T-helper 1 cell treated with Interleukin-12 subunit alpha and Interleukin-12 subunit beta and Interleukin-4 antibody, amounts not matched to agents 30 μg/mL and 1 μg/mL, for 36 hours (primary cell): ENCODE measurements at regions not wholly inside any gene's neighbourhood (a gene's known extent, or its start where the extent isn't known, plus 50 kb on each side); places are given as distances from the start of the nearest gene placed in this dataset.
"Not testable (repeated sequence)": the region's sequence is repeated elsewhere in the genome, so short reads cannot be mapped to it uniquely, and the experiment has no call there.

Experiments used
- H3K27ac Mint-ChIP-seq: one replicate; pipeline ENCODE4 v1.8.0; 2021; ENCODE audit warnings: mild to moderate bottlenecking, mixed read lengths
- H3K27me3 Mint-ChIP-seq: one replicate; pipeline ENCODE4 v1.8.0; 2021; ENCODE audit warnings: low read depth, mixed read lengths
- H3K36me3 Mint-ChIP-seq: one replicate; pipeline ENCODE4 v1.8.0; 2021; ENCODE audit warnings: low read depth, mixed read lengths
- H3K4me1 Mint-ChIP-seq: one replicate; pipeline ENCODE4 v1.8.0; 2021; ENCODE audit warnings: low read depth, mixed read lengths
- H3K4me3 Mint-ChIP-seq: one replicate; pipeline ENCODE4 v1.8.0; 2021; ENCODE audit warnings: mild to moderate bottlenecking, moderate library complexity, mixed read lengths
- H3K9me3 Mint-ChIP-seq: one replicate; pipeline ENCODE4 v1.8.0; 2021; ENCODE audit warnings: mixed read lengths

DNA sequence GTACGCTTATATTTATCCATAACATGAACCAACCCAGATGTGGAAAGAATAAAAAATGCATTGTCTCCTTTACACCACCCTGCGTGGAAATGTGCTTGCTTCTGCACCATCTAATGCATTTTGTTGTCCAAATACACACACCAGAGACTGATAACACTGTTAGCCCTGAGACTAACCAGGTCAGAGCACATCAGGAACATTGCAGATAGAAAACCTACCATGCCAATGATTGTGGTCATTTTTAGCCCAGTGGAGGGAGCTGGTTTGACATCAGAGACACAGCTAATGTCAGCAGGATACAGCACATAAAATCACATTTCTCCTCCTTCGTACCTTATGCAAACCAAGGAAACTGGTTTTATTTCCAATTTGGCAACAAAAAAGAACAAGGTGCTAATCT, 528.7 kb downstream of the DOK5 start:
- H3K9me3 Mint-ChIP-seq = no peaks in the 10 kb centered on the region
- H3K4me1 Mint-ChIP-seq = no peaks in the 10 kb centered on the region
- H3K27me3 Mint-ChIP-seq = no peaks in the 10 kb centered on the region
- H3K36me3 Mint-ChIP-seq = no peaks in the 10 kb centered on the region
- no peak overlapping the region for H3K4me3 Mint-ChIP-seq
- no peak overlapping the region for H3K27ac Mint-ChIP-seq

DNA sequence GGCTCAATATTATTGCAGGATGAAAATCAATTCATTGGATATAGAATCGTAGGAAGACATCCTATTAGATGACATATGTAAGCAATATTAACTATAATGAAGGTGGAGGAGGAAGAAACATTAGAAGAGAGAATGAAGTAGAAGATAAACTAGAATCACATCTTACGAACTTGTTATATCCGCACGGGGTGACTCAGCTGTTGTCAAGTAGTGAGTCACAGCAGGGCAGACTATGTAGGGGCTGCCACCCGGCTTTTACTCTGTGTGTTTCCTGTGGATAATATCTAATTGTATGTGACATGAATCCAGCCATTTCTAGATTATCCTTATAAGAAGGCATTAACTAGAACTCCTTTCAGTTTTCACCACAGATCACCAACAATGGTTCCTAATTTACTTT, 520.2 kb downstream of the DOK5 start:
- H3K9me3 Mint-ChIP-seq = peaks cover 7% of the 10 kb centered on the region
- H3K4me3 Mint-ChIP-seq = no peak overlapping the region
- no peak overlapping the region for H3K27ac Mint-ChIP-seq
- no peaks in the 10 kb centered on the region for H3K4me1 Mint-ChIP-seq
- no peaks in the 10 kb centered on the region for H3K36me3 Mint-ChIP-seq
- H3K27me3 Mint-ChIP-seq = no peaks in the 10 kb centered on the region

DNA sequence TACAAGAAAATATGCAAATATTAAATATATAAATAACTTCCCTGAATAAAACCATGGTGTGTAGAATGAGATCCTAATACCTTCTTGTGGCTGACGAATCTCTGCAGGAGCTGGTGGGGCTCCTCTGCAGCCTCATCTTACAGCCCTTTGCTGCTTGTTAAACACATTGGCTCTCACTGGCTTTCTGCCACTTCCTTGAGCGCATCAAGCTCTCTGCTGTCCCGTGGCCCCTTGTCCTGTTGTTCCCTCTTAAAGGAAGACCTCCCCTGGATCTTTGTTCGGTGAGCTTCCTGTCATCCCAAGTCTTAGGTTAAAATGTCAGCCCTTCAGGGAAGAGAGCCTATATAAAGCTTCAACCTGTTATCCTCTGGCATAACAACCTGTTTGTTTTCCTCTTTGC, 519.6 kb downstream of the DOK5 start:
- H3K27ac Mint-ChIP-seq = no peak overlapping the region
- no peaks in the 10 kb centered on the region for H3K27me3 Mint-ChIP-seq
- peaks cover 7% of the 10 kb centered on the region for H3K9me3 Mint-ChIP-seq
- no peaks in the 10 kb centered on the region for H3K36me3 Mint-ChIP-seq
- H3K4me3 Mint-ChIP-seq = no peak overlapping the region
- H3K4me1 Mint-ChIP-seq = no peaks in the 10 kb centered on the region

DNA sequence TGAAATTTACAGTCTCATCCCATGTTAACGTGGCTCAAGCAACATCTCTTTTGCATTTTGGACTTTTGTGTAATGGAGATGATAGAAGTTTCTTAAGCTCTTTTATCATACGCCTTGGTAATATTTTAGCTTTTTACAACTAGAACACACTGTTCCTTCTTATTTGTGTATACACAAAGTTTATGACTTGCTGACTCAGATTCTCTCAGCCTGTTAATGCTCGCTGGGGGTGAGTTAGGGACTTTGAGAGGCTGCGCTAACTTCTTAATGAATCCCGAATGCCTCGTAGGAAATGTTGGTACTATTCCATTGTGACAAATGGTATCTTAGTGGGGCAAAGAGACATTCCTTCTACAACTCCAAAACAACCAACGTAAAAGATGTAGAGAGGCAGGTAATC, 509.7 kb downstream of the DOK5 start:
- H3K9me3 Mint-ChIP-seq = no peaks in the 10 kb centered on the region
- H3K4me1 Mint-ChIP-seq = no peaks in the 10 kb centered on the region
- no peaks in the 10 kb centered on the region for H3K36me3 Mint-ChIP-seq
- H3K27me3 Mint-ChIP-seq = no peaks in the 10 kb centered on the region
- no peak overlapping the region for H3K27ac Mint-ChIP-seq
- no peak overlapping the region for H3K4me3 Mint-ChIP-seq

DNA sequence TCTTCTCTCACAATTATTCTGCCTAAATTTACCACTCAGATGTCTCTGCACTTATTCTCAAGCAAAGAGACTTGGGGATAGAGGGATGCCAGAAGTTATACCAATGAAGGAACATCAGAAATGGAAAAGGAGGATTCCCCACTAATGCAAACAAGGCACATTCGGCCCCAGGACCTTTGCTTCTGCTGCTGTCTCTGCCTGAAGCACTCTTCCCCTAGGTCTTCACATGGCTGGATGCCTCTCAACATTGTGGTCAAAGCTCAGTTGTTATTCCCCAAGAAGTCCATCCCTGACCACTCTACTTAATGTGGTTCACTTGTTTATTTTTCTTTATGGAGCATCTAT, 508.7 kb downstream of the DOK5 start:
- no peak overlapping the region for H3K27ac Mint-ChIP-seq
- no peaks in the 10 kb centered on the region for H3K27me3 Mint-ChIP-seq
- no peaks in the 10 kb centered on the region for H3K4me1 Mint-ChIP-seq
- H3K4me3 Mint-ChIP-seq = no peak overlapping the region
- no peaks in the 10 kb centered on the region for H3K9me3 Mint-ChIP-seq
- no peaks in the 10 kb centered on the region for H3K36me3 Mint-ChIP-seq

DNA sequence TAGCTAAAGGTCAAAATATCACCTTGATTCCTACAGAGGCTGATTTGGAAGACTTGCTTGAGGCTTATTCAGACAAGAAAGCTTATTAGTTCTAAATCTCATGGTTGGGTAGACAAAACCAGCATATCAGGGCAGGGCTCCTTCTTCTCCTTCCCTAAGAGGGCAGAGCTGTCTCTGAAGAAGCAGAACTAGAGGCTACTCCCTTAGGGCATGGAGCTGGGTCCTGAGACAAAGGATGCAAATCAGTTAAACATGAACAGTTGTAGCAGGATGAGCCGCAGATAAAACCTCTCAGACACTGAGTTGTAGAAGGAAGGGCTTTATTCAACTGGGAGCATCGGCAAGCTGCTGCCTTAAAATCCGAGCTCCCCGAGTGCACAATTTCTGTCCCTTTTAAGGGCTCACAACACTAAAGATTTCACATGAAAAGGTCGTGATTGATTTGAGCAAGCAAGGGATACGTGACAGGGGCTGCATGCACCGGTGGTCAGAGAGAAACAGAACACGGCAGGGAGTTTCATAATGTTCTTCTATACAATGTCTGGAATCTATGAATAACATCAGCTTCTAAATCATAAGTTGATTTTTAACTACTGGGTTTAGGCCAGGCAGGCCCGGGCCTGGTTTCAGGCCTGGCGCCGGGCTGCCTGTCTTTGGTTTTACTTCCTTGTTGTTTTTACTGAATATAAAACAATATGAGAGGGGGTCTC, 508.2 kb downstream of the DOK5 start:
- not testable (repeated sequence) for H3K4me3 Mint-ChIP-seq, H3K4me1 Mint-ChIP-seq, H3K27me3 Mint-ChIP-seq, H3K9me3 Mint-ChIP-seq, H3K36me3 Mint-ChIP-seq, H3K27ac Mint-ChIP-seq

DNA sequence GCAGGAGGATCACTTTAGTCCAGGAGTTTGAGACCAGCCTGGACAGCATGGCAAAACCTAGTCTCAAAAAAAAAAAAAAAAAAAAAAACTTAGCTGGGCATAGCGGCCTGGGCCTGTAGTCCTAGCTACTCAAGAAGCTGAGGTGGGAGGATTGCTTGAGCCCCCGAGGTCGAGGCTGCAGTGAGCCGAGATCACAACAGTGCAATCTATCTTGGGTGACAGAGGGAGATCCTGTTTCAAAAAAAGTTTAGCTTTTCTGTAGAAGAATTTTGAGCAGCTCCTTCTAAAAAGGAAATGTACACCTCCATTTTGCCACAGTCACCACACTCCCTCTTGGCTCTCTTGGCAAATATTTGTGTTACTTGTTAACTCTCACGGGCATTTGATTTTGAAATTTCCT, 505.8 kb downstream of the DOK5 start:
- Mint-ChIP-seq H3K4me1 (no peaks in the 10 kb centered on the region), H3K9me3 (no peaks in the 10 kb centered on the region), H3K27ac (no peak overlapping the region), H3K27me3 (no peaks in the 10 kb centered on the region), H3K4me3 (no peak overlapping the region), H3K36me3 (no peaks in the 10 kb centered on the region)

DNA sequence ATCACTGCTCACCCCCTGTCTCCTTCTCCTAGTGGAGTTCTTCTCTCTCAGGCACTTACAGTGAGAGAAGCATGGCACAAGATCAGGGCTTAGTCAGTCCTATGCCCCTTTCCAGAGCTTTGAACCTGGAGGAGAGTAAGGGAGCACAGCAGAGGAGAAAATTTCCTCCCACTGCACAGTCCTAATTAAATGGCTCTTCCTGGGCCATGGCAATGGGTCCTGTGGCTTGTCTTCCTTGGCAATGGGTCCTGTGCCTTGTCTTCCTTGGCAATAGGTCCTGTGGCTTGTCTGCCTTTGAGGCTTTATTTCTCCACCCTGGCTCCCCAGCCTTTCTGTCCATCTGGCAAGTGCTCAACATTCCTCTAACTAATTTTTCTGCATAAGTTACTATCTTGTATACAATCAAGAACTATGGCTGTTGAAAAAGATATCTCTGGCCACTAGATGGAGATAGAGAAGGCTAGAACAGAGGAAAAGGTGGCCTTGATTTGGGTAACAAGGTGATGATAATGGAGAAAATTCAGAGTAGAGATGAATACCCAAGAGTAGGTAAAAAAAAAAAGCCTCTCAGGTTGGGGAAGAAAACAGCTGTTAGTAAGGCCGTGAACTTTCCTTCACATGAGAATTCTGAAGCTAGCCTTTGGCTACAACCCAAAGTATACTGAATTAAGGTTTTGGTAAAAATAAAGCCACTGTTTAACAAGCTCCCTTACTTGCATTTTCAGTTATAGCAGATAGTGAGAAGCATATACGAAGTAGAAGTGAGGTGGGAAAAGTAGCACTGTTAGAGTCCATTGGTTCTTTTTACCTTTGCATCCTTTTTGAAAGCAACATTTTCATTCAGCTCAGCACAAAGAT, 504.9 kb downstream of the DOK5 start:
- Mint-ChIP-seq H3K4me3 (no peak overlapping the region), H3K9me3 (no peaks in the 10 kb centered on the region), H3K4me1 (no peaks in the 10 kb centered on the region), H3K36me3 (no peaks in the 10 kb centered on the region), H3K27ac (no peak overlapping the region), H3K27me3 (no peaks in the 10 kb centered on the region)

DNA sequence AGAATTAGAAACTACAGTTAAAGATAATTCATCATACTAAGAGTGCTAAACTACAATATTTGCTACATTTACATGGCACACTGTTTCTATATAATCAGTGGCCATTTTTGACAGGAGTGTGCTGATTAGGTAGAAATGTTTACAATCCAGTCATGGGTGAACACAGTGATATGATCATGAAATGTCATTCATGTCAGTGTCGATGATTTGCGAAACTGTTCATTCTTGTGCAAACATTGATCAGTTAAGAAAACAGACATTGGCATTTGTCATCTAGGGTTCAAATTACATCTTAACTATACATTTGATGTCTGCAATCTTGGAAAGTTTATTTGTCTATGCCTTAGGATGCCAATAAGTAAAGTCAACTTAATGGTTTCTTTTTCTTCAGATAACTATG, 474.9 kb downstream of the DOK5 start:
- Mint-ChIP-seq H3K27ac (no peak overlapping the region), H3K4me3 (no peak overlapping the region), H3K36me3 (no peaks in the 10 kb centered on the region), H3K9me3 (peaks cover 5% of the 10 kb centered on the region), H3K4me1 (no peaks in the 10 kb centered on the region), H3K27me3 (no peaks in the 10 kb centered on the region)

DNA sequence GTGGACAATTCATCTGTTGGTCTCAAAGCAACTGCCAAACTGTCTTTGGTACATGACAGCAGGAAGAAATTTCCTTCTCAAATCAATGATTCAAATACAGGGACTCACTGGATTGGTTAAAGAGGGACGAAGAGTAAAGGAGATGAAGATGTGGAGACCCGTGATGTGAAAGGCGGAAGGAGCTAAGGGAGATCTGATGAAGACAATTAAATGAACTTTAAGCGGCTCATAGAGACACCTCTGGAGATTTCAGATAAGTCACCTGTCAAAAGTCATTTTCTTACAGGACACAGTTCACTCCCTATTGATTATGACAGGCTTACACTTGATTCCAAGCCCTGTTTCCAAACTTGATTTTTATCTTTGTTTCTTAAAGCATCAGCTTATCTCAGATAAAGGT, 466.3 kb downstream of the DOK5 start:
- Mint-ChIP-seq H3K36me3 (no peaks in the 10 kb centered on the region), H3K4me3 (no peak overlapping the region), H3K4me1 (no peaks in the 10 kb centered on the region), H3K27ac (no peak overlapping the region), H3K27me3 (no peaks in the 10 kb centered on the region), H3K9me3 (peaks cover 4% of the 10 kb centered on the region)

DNA sequence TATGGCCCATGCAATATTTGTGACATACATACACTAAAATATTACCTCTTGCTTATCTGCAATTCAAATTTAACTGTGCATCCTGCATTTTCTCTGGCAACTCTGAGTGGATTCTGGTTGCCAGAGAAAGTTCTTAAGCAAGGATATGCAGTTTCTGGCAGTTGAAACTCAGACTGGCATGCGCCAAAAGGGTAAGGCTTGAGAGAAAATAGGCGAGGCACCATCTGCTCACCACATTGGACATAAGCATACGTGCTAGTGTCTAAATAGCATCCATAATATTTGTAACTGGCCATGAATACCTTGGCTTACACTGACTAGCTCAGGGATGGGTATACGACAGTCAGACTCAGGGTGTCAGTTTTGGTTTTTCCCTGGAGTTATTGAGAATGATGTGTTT, 465.1 kb downstream of the DOK5 start:
- H3K27me3 Mint-ChIP-seq = no peaks in the 10 kb centered on the region
- no peaks in the 10 kb centered on the region for H3K36me3 Mint-ChIP-seq
- H3K4me1 Mint-ChIP-seq = no peaks in the 10 kb centered on the region
- no peak overlapping the region for H3K27ac Mint-ChIP-seq
- H3K4me3 Mint-ChIP-seq = no peak overlapping the region
- H3K9me3 Mint-ChIP-seq = peaks cover 4% of the 10 kb centered on the region

DNA sequence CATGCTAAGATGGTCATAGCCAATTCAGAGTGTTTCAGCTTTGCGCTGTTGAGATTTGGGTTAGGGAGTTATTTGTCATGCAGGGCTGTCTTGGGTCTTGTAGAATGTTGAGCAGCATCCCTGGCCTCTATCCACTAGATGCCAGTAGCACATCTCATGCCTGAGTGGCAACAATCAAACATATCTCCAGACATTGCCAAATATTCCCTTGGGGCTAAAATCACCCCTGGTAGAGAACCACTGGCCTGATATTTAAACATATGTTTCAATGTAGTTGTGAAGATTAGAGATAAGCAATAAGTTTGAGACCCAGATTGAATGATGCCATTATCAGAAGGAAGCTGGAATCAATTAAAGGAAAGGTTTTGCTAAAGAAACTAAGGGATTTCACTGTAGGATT, 463.3 kb downstream of the DOK5 start:
- H3K4me3 Mint-ChIP-seq = no peak overlapping the region
- H3K27me3 Mint-ChIP-seq = no peaks in the 10 kb centered on the region
- no peak overlapping the region for H3K27ac Mint-ChIP-seq
- H3K4me1 Mint-ChIP-seq = no peaks in the 10 kb centered on the region
- peaks cover 4% of the 10 kb centered on the region for H3K9me3 Mint-ChIP-seq
- H3K36me3 Mint-ChIP-seq = no peaks in the 10 kb centered on the region

DNA sequence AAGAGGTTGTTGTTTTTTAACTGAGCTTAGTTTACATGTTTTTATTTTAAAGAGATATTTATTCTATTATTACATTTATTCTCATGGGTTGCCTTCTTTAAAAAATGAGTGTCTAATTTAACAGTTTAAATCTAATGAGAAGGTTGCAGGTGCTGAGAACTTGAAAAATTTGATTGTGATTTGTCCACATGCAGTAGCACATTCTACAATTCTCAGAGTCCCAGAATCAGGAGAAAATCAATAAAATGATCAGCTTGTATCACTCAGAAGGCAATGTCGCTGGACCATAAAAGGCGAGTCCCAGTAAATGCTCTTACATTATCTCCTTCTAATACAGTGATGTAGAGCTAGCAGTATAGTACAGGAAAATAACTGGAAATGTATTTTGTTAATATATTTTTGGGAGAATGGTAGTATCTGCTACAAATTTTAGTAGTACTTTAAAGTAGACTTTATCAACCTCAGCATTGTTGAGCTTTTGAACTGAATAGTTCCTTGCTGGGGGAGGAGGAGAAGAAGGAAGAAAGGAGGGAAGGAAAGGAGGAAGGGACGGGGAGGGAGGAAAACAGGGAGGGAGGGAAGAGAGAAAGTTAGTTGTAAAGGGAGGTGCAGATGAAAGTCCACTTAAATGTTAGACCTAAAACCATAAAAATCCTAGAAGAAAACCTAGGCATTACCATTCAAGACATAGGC, 458.0 kb downstream of the DOK5 start:
- Mint-ChIP-seq H3K27ac (no peak overlapping the region), H3K4me3 (no peak overlapping the region), H3K27me3 (no peaks in the 10 kb centered on the region), H3K9me3 (peaks cover 14% of the 10 kb centered on the region), H3K4me1 (no peaks in the 10 kb centered on the region), H3K36me3 (no peaks in the 10 kb centered on the region)

DNA sequence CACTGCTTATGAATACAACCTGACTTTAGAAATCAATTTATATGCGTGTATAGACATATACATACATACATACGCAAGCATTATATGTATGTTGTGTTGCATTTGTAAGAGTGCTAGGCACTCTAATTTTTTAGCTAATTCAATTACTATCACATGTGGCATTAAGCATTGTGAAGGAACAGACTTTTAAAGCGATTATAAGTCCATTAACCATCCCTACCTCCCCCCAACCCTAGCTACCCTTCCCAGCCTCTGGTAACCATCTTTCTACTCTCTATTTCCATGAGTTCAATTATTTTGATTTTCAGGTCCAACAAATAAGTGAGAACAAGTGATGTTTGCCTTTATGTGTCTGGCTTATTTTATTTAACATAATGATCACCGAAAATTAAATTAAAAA, 453.8 kb downstream of the DOK5 start:
- Mint-ChIP-seq H3K36me3 (no peaks in the 10 kb centered on the region), H3K27ac (no peak overlapping the region), H3K4me3 (no peak overlapping the region), H3K4me1 (no peaks in the 10 kb centered on the region), H3K27me3 (no peaks in the 10 kb centered on the region), H3K9me3 (peaks cover 14% of the 10 kb centered on the region)

DNA sequence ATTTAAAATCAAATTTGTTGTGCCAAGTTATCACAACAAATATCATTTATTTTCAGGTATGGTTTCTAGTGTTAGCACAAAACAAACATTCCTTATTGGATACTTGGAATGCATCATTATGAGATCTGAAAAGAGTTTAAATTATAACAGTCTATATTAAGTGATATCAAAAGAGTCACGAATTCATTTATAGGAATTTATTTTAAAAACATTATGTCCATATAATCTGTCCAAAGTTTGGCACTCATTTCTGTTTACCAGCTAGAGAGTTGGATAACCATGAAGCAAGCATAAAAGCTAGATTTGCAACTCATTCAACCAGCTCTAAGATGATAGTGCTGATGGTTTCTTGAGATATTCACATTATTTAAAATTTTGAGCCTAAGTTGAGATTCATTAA, 453.2 kb downstream of the DOK5 start:
- Mint-ChIP-seq H3K4me1 (no peaks in the 10 kb centered on the region), H3K4me3 (no peak overlapping the region), H3K36me3 (no peaks in the 10 kb centered on the region), H3K9me3 (peaks cover 13% of the 10 kb centered on the region), H3K27me3 (no peaks in the 10 kb centered on the region), H3K27ac (no peak overlapping the region)
